Adrenal gland (tissue), 9 donors: ENCODE measurements at regions not wholly inside any gene's neighbourhood (a gene's known extent, or its start where the extent isn't known, plus 50 kb on each side); places are given as distances from the start of the nearest gene placed in this dataset.

Experiments
- DNase-seq, 7 donors: peaks; one replicate each; pipeline ENCODE4 v3.0.0-alpha.2; 2019 to 2020
- H3K27ac ChIP-seq, 5 donors: fragments of 200-600 bp; sonication (generic) in 4 of 5; 1 replicate in 3 of 5; 2 replicates in 2 of 5; pipeline versions ENCODE4 v1.5.1 to v1.8.0; 2016 to 2020; ENCODE audit warnings: mild to moderate bottlenecking in 1 of 5
- H3K27me3 ChIP-seq: fragments of 200-600 bp; 2 replicates; pipeline ENCODE4 v1.8.0; 2021
- H3K36me3 ChIP-seq, 2 donors: fragments of 200-600 bp; replicated peaks in 1 of 2; 1 replicate in 1 of 2; 2 replicates in 1 of 2; pipeline versions ENCODE4 v1.5.1 to v1.8.0; 2018 to 2022
- H3K4me1 ChIP-seq, 2 donors: fragments of 200-600 bp; replicated peaks in 1 of 2; 1 replicate in 1 of 2; 2 replicates in 1 of 2; pipeline versions ENCODE4 v1.5.1 to v1.8.0; 2018 to 2021
- H3K4me3 ChIP-seq, 4 donors: fragments of 200-600 bp; sonication (generic) in 3 of 4; one replicate each; pipeline ENCODE4 v1.5.1; 2016 to 2018
- H3K9me3 ChIP-seq, 3 donors: fragments of 200-600 bp; sonication (generic) in 1 of 3; replicated peaks in 1 of 3; 1 replicate in 2 of 3; 2 replicates in 1 of 3; pipeline versions ENCODE4 v1.5.1 to v1.8.0; 2016 to 2021
- CTCF ChIP-seq, 6 experiments: fragments of 450-650 bp in 4 of 6; fragments of 200-600 bp in 2 of 6; sonication (generic) in 1 of 6; IDR thresholded peaks; 1 replicate in 5 of 6; 2 replicates in 1 of 6; pipeline versions ENCODE4 v1.5.1 to v1.8.0; 2016 to 2021; ENCODE audit warnings: antibody characterized with exemption in 6 of 6, mild to moderate bottlenecking in 2 of 6, moderate library complexity in 1 of 6
- POLR2A ChIP-seq, 2 donors: fragments of 450-650 bp; IDR thresholded peaks; one replicate each; pipeline ENCODE4 v1.6.1; 2017; ENCODE audit warnings: antibody characterized with exemption in 2 of 2, mild to moderate bottlenecking in 2 of 2, moderate library complexity in 1 of 2
- WGBS, 4 donors: extraction: QIAGEN DNeasy Blood & Tissue Kit in 2 of 4; methylation state at CpG; one replicate each; pipeline versions ENCODE4 v1.1.5 to v1.1.7; 2013 to 2017; 5-methylcytosine and 5-hydroxymethylcytosine counted together
- intact Hi-C, 2 donors: fragments of 100-400 bp; cut with DNase I; formaldehyde crosslinking; loops; one replicate each; pipeline versions ENCODE4 v1.14.1 to v1.15.0; 2022 to 2023
- donor health status: healthy with polysubstance abuse.
- donor health status: Bipolar disorder and iron deficiency.
- donor health status: DM: yes; HTN: yes; CAD: no.
- donor health status: DM: no; HTN: no; CAD: no.
- donor health status: DM: no; HTN: no; CAD: no.

GRCh38 chr1:96927125-96927524 is 205.5 kb downstream of the PTBP2 start:
- DNase-seq, result no peak
- Histone ChIP-seq H3K27me3 (no peaks in the 10 kb centered on the region), H3K4me1 (no peaks in the 10 kb centered on the region), H3K4me3 (no peak overlapping the region), H3K9me3 (peaks cover 0 to 6% (median 0%) of the 10 kb centered on the region in 3 donors), H3K27ac (no peak overlapping the region), H3K36me3 (no peaks in the 10 kb centered on the region)
- intact Hi-C loops, result no loop called here
- 77 to 86% (median 81%) methylated on average over 3 of the region's 3 CpGs for WGBS, 4 donors
- TF ChIP-seq POLR2A (IDR thresholded peaks at IDR 0.05) (no peak), CTCF (IDR thresholded peaks at IDR 0.05) (no peak)

- Histone ChIP-seq H3K27me3 (no peaks in the 10 kb centered on the region), H3K36me3 (no peaks in the 10 kb centered on the region), H3K4me3 (no peak overlapping the region), H3K4me1 (no peaks in the 10 kb centered on the region), H3K9me3 (no peaks in the 10 kb centered on the region), H3K27ac (no peak overlapping the region)
- intact Hi-C loops, result no loop called here
- no peak for TF ChIP-seq CTCF (IDR thresholded peaks at IDR 0.05)
- no peak for TF ChIP-seq POLR2A (IDR thresholded peaks at IDR 0.05)
- no peak for DNase-seq
Observed at GRCh38 chr1:96931136-96931535, 209.6 kb downstream of the PTBP2 start.

DNA sequence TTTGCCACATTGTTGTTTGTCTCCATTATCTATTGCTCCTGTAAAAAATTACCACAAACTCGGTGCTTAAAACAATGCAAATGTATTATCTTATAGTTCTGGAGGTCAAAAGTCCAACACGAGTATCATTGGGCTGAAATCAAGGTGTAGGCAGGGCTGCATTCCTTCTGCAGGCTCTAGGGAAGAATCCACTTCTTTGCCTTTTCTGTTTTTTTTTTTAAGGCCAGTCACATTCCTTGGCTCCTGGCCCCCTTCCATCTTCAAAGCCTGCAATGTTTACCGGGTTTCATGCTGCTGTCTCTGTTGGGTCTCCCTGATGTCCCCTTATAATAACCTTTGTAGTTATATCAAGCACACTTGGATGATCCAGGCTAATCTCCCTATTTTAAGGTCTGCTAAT is 212.7 kb downstream of the PTBP2 start:
- TF ChIP-seq POLR2A (IDR thresholded peaks at IDR 0.05) (no peak), CTCF (IDR thresholded peaks at IDR 0.05) (no peak)
- no peaks in the 10 kb centered on the region for H3K36me3 ChIP-seq
- intact Hi-C loops, result no loop called here
- 37 to 54% (median 45%) methylated on average over 3 of the region's 3 CpGs for WGBS, 4 donors
- no peak overlapping the region for H3K4me3 ChIP-seq
- H3K27me3 ChIP-seq, result no peaks in the 10 kb centered on the region
- H3K27ac ChIP-seq, result no peak overlapping the region
- no peaks in the 10 kb centered on the region for H3K4me1 ChIP-seq
- DNase-seq, result no peak
- no peaks in the 10 kb centered on the region for H3K9me3 ChIP-seq

- no peak for DNase-seq
- WGBS, 4 donors, result 31 to 51% (median 36%) methylated on average over 2 of the region's 2 CpGs
- intact Hi-C loops, result no loop called here
- Histone ChIP-seq H3K36me3 (no peaks in the 10 kb centered on the region), H3K27me3 (no peaks in the 10 kb centered on the region), H3K4me3 (no peak overlapping the region), H3K9me3 (no peaks in the 10 kb centered on the region), H3K27ac (no peak overlapping the region), H3K4me1 (no peaks in the 10 kb centered on the region)
- no peak for TF ChIP-seq CTCF (IDR thresholded peaks at IDR 0.05)
- no peak for TF ChIP-seq POLR2A (IDR thresholded peaks at IDR 0.05)
Observed at GRCh38 chr1:96944432-96945092, 223.0 kb downstream of the PTBP2 start.
